Suppressor macrophage (primary cell): ENCODE measurements at regions not wholly inside any gene's neighbourhood (a gene's known extent, or its start where the extent isn't known, plus 50 kb on each side); places are given as distances from the start of the nearest gene placed in this dataset.
A peak's percentile ranks its signal among the peaks of the same experiment; 100 is the strongest.
"Not testable (repeated sequence)": the region's sequence is repeated elsewhere in the genome, so short reads cannot be mapped to it uniquely, and the experiment has no call there.

Source experiments
- DNase-seq, 4 experiments: peaks; one replicate each; pipeline ENCODE4 v3.0.0-alpha.2; 2020 to 2022

- DNase-seq = no peak
Observed at GRCh38 chr16:66091471-66091891, 275.0 kb upstream of the CDH5 start.

- DNase-seq = no peak
Observed at GRCh38 chr16:66088681-66089080, 277.8 kb upstream of the CDH5 start.

- DNase-seq = no peak
Observed at GRCh38 chr16:66087308-66087707, 279.2 kb upstream of the CDH5 start.

GRCh38 chr16:66085651-66086050 is 280.8 kb upstream of the CDH5 start:
- no peak for DNase-seq

- DNase-seq = not testable (repeated sequence)
Observed at GRCh38 chr16:66084731-66085130, 281.8 kb upstream of the CDH5 start.

- peak in 2 of 4 experiments; percentile 3 to 7 for DNase-seq
Observed at GRCh38 chr16:66084306-66084705, 282.2 kb upstream of the CDH5 start.

- no peak for DNase-seq
Observed at GRCh38 chr16:66083171-66083570, 283.3 kb upstream of the CDH5 start.

- DNase-seq = no peak
Observed at GRCh38 chr16:66082424-66082823, 284.1 kb upstream of the CDH5 start.

GRCh38 chr16:66081775-66082366 is 284.6 kb upstream of the CDH5 start:
- peak in 2 of 4 experiments; percentile 4 to 20 for DNase-seq

- DNase-seq = no peak
Observed at GRCh38 chr16:66079671-66080334, 286.7 kb upstream of the CDH5 start.

- DNase-seq = no peak
Observed at GRCh38 chr16:66070140-66070917, 296.2 kb upstream of the CDH5 start.

GRCh38 chr16:66069587-66069986 is 296.9 kb upstream of the CDH5 start:
- DNase-seq = no peak

GRCh38 chr16:66066404-66066803 is 300.1 kb upstream of the CDH5 start:
- DNase-seq = no peak

GRCh38 chr16:66065925-66066324 is 300.6 kb upstream of the CDH5 start:
- DNase-seq = no peak

- DNase-seq = no peak
Observed at GRCh38 chr16:66064801-66065530, 301.5 kb upstream of the CDH5 start.

- no peak for DNase-seq
Observed at GRCh38 chr16:66058832-66059231, 307.7 kb upstream of the CDH5 start.

GRCh38 chr16:66058172-66058691 is 308.3 kb upstream of the CDH5 start:
- no peak for DNase-seq

- no peak for DNase-seq
Observed at GRCh38 chr16:66057057-66057456, 309.4 kb upstream of the CDH5 start.

GRCh38 chr16:66054095-66054494 is 312.4 kb upstream of the CDH5 start:
- no peak for DNase-seq

GRCh38 chr16:66052745-66053144 is 313.7 kb upstream of the CDH5 start:
- peak in 3 of 4 experiments; percentile 4 to 48 (median 35) for DNase-seq

- no peak for DNase-seq
Observed at GRCh38 chr16:66050991-66051390, 315.5 kb upstream of the CDH5 start.

- DNase-seq = no peak
Observed at GRCh38 chr16:66049865-66050264, 316.6 kb upstream of the CDH5 start.

GRCh38 chr16:66045626-66046025 is 320.9 kb upstream of the CDH5 start:
- DNase-seq = no peak
